Loucy (cell line): ENCODE measurements at regions not wholly inside any gene's neighbourhood (a gene's known extent, or its start where the extent isn't known, plus 50 kb on each side); places are given as distances from the start of the nearest gene placed in this dataset.

Experiments
- H2AFZ ChIP-seq: fragments of 200-600 bp; sonication (generic); 2 replicates; pipeline ENCODE4 v1.6.0; 2016; ENCODE audit warnings: antibody characterized with exemption, mild to moderate bottlenecking, low read length, moderate library complexity
- H3F3A ChIP-seq: fragments of 200-600 bp; 2 replicates; pipeline ENCODE4 v1.6.0; 2016; ENCODE audit warnings: antibody characterized with exemption, low read depth, mild to moderate bottlenecking
- H3K27me3 ChIP-seq: fragments of 200-600 bp; sonication (generic); 2 replicates; pipeline ENCODE4 v1.6.1; 2014; ENCODE audit warnings: low read length, mild to moderate bottlenecking; ENCODE audit not compliant: insufficient read depth, poor library complexity, severe bottlenecking
- H3K36me3 ChIP-seq: fragments of 200-600 bp; sonication (generic); 2 replicates; pipeline ENCODE4 v1.6.1; 2016; ENCODE audit warnings: low read length; ENCODE audit not compliant: insufficient read depth
- H3K4me1 ChIP-seq: fragments of 200-600 bp; sonication (generic); 2 replicates; pipeline ENCODE4 v1.5.1; 2014; ENCODE audit warnings: low read length, mild to moderate bottlenecking; ENCODE audit not compliant: insufficient read depth, poor library complexity, severe bottlenecking
- H3K4me2 ChIP-seq: fragments of 200-600 bp; sonication (generic); 2 replicates; pipeline ENCODE4 v1.6.0; 2014; ENCODE audit warnings: antibody characterized with exemption, low read length, low read depth, mild to moderate bottlenecking; ENCODE audit not compliant: poor library complexity, severe bottlenecking
- H3K4me3 ChIP-seq: fragments of 200-600 bp; sonication (generic); 2 replicates; pipeline ENCODE4 v1.5.1; 2014; ENCODE audit warnings: low read length, mild to moderate bottlenecking, mixed read lengths; ENCODE audit not compliant: poor library complexity, severe bottlenecking
- H3K79me2 ChIP-seq: fragments of 200-600 bp; sonication (generic); 2 replicates; pipeline ENCODE4 v1.6.1; 2014; ENCODE audit warnings: low read length; ENCODE audit not compliant: insufficient read depth
- H3K9ac ChIP-seq: fragments of 200-600 bp; sonication (generic); 2 replicates; pipeline ENCODE4 v1.6.0; 2014; ENCODE audit warnings: mild to moderate bottlenecking, low read depth, low read length, moderate library complexity; ENCODE audit not compliant: poor library complexity, severe bottlenecking
- H3K9me2 ChIP-seq: fragments of 200-600 bp; sonication (generic); replicated peaks from 2 replicates; pipeline ENCODE4 v1.6.1; 2016; ENCODE audit warnings: low read depth, low read length, mixed read lengths
- H3K9me3 ChIP-seq: fragments of 200-600 bp; sonication (generic); 2 replicates; pipeline ENCODE4 v1.6.1; 2014; ENCODE audit warnings: mild to moderate bottlenecking, antibody characterized with exemption, low read length, low read depth; ENCODE audit not compliant: insufficient read depth
- H4K20me1 ChIP-seq: fragments of 200-600 bp; sonication (generic); 2 replicates; pipeline ENCODE4 v1.6.0; 2014; ENCODE audit warnings: antibody characterized with exemption, low read length, mild to moderate bottlenecking; ENCODE audit not compliant: insufficient read depth, poor library complexity, severe bottlenecking
- EZH2phosphoT487 ChIP-seq: fragments of 200-600 bp; IDR thresholded peaks from 2 replicates; pipeline ENCODE4 v1.6.1; 2018; ENCODE audit warnings: antibody characterized with exemption, mild to moderate bottlenecking, moderate library complexity, borderline replicate concordance
- TF ChIP-seq, protein P1 (sequence below): fragments of 200-600 bp; sonication (generic); conservative IDR thresholded peaks from 2 replicates; pipeline ENCODE4 v1.5.1; 2014; ENCODE audit warnings: mild to moderate bottlenecking, antibody characterized with exemption, low read length

DNA sequence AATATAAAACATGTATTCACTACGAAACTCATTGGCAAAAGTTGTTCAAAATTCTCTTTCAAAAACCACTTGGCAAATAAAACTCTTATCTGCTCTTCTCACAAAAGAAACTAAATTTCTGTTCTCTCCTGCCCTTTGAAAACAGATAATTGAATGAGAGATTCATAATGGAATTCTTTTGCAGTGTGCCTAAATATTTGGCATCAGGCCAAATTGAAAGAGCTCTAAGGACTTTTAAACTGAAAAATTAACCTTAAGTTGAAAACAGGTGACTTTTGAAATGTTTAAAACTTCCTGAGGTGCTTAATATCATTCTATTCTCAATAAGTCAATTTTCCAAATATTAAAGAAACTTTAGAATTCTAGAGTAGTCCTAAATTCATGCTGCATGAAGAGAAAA is 136.4 kb downstream of the FSCB start:
- Histone ChIP-seq H4K20me1 (no peaks in the 10 kb centered on the region), H3K9me2 (no peaks in the 10 kb centered on the region), H3K4me2 (no peak overlapping the region), H3F3A (no peaks in the 10 kb centered on the region), H3K36me3 (no peaks in the 10 kb centered on the region), H3K4me1 (no peaks in the 10 kb centered on the region), H3K9me3 (0 out of 2 replicates have a peak, but pooled peaks cover 7% of the 10 kb centered on the region), H3K4me3 (no peak overlapping the region), H3K79me2 (no peaks in the 10 kb centered on the region), H2AFZ (no peak overlapping the region), H3K9ac (no peak overlapping the region), H3K27me3 (no peaks in the 10 kb centered on the region)
- TF ChIP-seq, protein P1, sequence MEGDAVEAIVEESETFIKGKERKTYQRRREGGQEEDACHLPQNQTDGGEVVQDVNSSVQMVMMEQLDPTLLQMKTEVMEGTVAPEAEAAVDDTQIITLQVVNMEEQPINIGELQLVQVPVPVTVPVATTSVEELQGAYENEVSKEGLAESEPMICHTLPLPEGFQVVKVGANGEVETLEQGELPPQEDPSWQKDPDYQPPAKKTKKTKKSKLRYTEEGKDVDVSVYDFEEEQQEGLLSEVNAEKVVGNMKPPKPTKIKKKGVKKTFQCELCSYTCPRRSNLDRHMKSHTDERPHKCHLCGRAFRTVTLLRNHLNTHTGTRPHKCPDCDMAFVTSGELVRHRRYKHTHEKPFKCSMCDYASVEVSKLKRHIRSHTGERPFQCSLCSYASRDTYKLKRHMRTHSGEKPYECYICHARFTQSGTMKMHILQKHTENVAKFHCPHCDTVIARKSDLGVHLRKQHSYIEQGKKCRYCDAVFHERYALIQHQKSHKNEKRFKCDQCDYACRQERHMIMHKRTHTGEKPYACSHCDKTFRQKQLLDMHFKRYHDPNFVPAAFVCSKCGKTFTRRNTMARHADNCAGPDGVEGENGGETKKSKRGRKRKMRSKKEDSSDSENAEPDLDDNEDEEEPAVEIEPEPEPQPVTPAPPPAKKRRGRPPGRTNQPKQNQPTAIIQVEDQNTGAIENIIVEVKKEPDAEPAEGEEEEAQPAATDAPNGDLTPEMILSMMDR: no peak
- no peak for TF ChIP-seq EZH2phosphoT487

DNA sequence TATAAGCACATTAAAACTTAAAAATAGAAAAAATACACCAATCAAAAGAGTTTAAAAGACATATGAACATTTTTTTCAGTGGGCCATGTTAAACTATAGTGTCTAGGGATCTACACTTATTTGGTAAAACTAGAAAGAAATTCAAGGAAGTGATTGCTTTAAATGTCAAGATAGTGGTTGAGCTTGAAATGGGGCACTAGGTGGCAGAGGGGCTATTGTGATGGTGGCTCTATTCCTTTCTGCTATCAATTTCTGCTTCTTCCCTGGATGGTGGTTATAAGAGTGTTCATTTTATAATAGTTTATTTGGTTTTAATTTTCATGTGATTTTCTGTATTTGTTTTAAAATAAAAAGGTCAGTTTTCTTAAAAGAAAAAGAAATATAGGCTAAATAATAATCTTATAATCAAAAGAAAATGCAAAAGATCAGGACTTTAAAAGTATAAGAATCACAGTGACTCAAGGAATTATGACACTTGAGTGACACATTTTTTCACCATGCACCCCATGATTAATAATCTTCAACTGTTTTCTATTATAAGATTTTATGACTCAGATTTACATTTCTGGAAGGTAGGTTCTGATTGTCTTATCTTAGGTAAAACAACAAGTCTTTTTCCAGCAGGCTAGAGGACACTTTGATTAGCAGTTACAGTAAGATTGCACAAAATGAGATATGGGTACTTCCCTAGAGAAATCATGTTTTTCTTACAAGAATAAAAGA is 137.5 kb downstream of the FSCB start:
- H3K9me3 ChIP-seq: no peaks in the 10 kb centered on the region
- no peaks in the 10 kb centered on the region for H3K9me2 ChIP-seq
- H3K9ac ChIP-seq: no peak overlapping the region
- H4K20me1 ChIP-seq: no peaks in the 10 kb centered on the region
- no peaks in the 10 kb centered on the region for H3F3A ChIP-seq
- no peak overlapping the region for H3K4me2 ChIP-seq
- no peak for TF ChIP-seq EZH2phosphoT487
- TF ChIP-seq, protein P1: no peak
- H3K36me3 ChIP-seq: no peaks in the 10 kb centered on the region
- no peaks in the 10 kb centered on the region for H3K79me2 ChIP-seq
- no peaks in the 10 kb centered on the region for H3K27me3 ChIP-seq
- H3K4me3 ChIP-seq: no peak overlapping the region
- no peaks in the 10 kb centered on the region for H3K4me1 ChIP-seq
- no peak overlapping the region for H2AFZ ChIP-seq

DNA sequence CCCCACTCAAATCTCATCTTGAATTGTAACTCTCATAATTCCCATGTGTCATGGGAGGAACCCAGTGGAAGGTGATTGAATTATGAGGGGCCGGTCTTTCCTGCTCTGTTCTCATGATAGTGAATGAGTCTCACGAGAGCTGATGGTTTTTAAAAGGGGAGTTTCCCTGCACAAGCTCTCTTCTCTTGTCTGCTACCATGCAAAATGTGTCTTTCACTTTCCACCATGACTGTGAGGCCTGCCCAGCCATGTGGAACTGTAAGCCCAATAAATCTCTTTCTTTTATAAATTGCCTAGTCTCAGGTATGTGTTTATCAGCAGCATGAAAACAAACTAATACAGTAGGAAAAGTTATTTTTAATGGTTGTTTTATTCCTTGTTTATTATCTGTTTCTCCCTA is 146.0 kb downstream of the FSCB start:
- Histone ChIP-seq H2AFZ (no peak overlapping the region), H3K9ac (no peak overlapping the region), H3K9me3 (no peaks in the 10 kb centered on the region), H3K4me2 (no peak overlapping the region), H3K4me3 (no peak overlapping the region), H3K4me1 (no peaks in the 10 kb centered on the region), H3F3A (no peaks in the 10 kb centered on the region), H3K9me2 (no peaks in the 10 kb centered on the region), H3K27me3 (no peaks in the 10 kb centered on the region), H4K20me1 (no peaks in the 10 kb centered on the region), H3K36me3 (no peaks in the 10 kb centered on the region), H3K79me2 (no peaks in the 10 kb centered on the region)
- TF ChIP-seq, protein P1: no peak
- no peak for TF ChIP-seq EZH2phosphoT487
